MCF 10A (cell line): ENCODE measurements at regions not wholly inside any gene's neighbourhood (a gene's known extent, or its start where the extent isn't known, plus 50 kb on each side); places are given as distances from the start of the nearest gene placed in this dataset.

Experiments used
- BruUV-seq: library from RNA; stranded (reverse); fragments of 400-500 nt; replicated peaks from 2 replicates; lab custom pipeline; 2021; lab: Mats Ljungman, UMichigan
- CTCF ChIA-PET: fragments of 300-600 bp; sonication (Branson Sonifier 250); formaldehyde crosslinking; extraction: SDS; loops from one replicate; lab custom pipeline; 2021; ENCODE audit warnings: antibody characterized with exemption, inconsistent platforms; lab: Yijun Ruan, JAX
- POLR2A ChIA-PET: fragments of 300-600, 350-650 bp; sonication (Branson Sonifier 250); formaldehyde crosslinking; extraction: SDS; loops from one replicate; lab custom pipeline; 2020; ENCODE audit warnings: antibody characterized with exemption, inconsistent platforms; lab: Yijun Ruan, JAX
- DNase-seq: peaks from one replicate; pipeline ENCODE4 v3.0.0-alpha.2; 2018; ENCODE audit not compliant: unreplicated experiment
- H3K27ac Mint-ChIP-seq: one replicate; pipeline ENCODE4 v1.8.0; 2022; ENCODE audit warnings: mild to moderate bottlenecking, low read depth, mixed read lengths; ENCODE audit not compliant: unreplicated experiment
- H3K27me3 Mint-ChIP-seq: one replicate; pipeline ENCODE4 v1.8.0; 2022; ENCODE audit warnings: mixed read lengths; ENCODE audit not compliant: insufficient read depth, unreplicated experiment
- H3K36me3 Mint-ChIP-seq: one replicate; pipeline ENCODE4 v1.8.0; 2022; ENCODE audit warnings: mild to moderate bottlenecking, moderate library complexity, mixed read lengths; ENCODE audit not compliant: insufficient read depth, unreplicated experiment
- H3K4me1 Mint-ChIP-seq: one replicate; pipeline ENCODE4 v1.8.0; 2022; ENCODE audit warnings: mixed read lengths; ENCODE audit not compliant: insufficient read depth, unreplicated experiment
- H3K4me3 Mint-ChIP-seq: one replicate; pipeline ENCODE4 v1.8.0; 2022; ENCODE audit warnings: mild to moderate bottlenecking, moderate library complexity, mixed read lengths; ENCODE audit not compliant: unreplicated experiment
- H3K9me3 Mint-ChIP-seq: one replicate; pipeline ENCODE4 v1.8.0; 2022; ENCODE audit warnings: mixed read lengths; ENCODE audit not compliant: unreplicated experiment
- intact Hi-C: fragments of 100-400 bp; cut with micrococcal nuclease; formaldehyde crosslinking; loops from 2 replicates; pipeline ENCODE4 v1.14.1; 2022
- TF ChIP-seq, protein P1 (sequence below): fragments of 200-600 bp; IDR thresholded peaks from one replicate; pipeline ENCODE4 v1.8.0; 2022; ENCODE audit warnings: antibody characterized with exemption, mild to moderate bottlenecking; ENCODE audit not compliant: unreplicated experiment

DNA sequence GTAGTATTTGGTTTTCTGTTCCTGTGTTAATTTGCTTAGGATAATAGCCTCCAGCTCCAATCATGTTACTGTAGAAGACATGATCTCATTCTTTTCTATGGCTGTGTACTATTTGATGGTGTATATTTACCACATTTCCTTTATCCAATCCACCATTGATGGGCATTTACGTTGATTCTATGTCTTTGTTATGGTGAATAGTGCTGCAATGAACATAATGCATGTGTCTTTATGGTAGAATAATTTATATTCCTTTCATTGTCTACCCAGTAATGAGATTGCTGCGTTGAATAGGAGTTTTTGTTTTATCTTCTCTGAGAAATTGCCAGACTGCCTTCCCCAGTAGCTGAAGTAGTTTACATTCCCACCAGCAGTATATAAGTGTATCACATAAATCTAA, 538.8 kb downstream of the LRRIQ3 start:
- H3K9me3 Mint-ChIP-seq = peaks cover 5% of the 10 kb centered on the region
- ChIA-PET POLR2A (no interaction called here), CTCF (interaction anchor here (1.4 kb wide), 1 partner anchor 16 kb away, joined by 3 read pairs; no protein-coding TSS in a partner anchor)
- intact Hi-C loops = no loop called here
- no peak for DNase-seq
- no peaks in the 10 kb centered on the region for H3K27me3 Mint-ChIP-seq
- no TSS peak for BruUV-seq
- TF ChIP-seq, protein P1, sequence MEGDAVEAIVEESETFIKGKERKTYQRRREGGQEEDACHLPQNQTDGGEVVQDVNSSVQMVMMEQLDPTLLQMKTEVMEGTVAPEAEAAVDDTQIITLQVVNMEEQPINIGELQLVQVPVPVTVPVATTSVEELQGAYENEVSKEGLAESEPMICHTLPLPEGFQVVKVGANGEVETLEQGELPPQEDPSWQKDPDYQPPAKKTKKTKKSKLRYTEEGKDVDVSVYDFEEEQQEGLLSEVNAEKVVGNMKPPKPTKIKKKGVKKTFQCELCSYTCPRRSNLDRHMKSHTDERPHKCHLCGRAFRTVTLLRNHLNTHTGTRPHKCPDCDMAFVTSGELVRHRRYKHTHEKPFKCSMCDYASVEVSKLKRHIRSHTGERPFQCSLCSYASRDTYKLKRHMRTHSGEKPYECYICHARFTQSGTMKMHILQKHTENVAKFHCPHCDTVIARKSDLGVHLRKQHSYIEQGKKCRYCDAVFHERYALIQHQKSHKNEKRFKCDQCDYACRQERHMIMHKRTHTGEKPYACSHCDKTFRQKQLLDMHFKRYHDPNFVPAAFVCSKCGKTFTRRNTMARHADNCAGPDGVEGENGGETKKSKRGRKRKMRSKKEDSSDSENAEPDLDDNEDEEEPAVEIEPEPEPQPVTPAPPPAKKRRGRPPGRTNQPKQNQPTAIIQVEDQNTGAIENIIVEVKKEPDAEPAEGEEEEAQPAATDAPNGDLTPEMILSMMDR = no peak
- H3K4me1 Mint-ChIP-seq = no peaks in the 10 kb centered on the region
- H3K4me3 Mint-ChIP-seq = no peak overlapping the region
- no peak overlapping the region for H3K27ac Mint-ChIP-seq
- no peaks in the 10 kb centered on the region for H3K36me3 Mint-ChIP-seq

DNA sequence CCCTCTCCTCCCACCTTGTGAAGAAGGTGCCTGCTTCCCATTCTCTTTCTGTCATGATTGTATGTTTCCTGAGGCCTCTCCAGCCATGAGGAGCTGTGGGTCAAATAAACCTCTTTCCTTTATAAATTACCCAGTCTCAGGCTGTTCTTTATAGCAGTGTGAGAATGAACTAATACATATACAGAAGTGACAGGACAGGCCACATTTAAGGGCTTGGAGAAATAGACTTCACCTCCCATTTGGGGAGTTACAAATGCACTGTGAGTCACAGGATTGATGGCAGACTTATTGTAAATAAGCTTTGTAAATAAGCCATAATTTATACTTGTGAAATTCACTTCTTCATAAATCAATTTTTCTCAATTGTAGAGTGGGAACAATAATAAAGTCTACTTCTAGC, 543.3 kb downstream of the LRRIQ3 start:
- no peaks in the 10 kb centered on the region for H3K27me3 Mint-ChIP-seq
- H3K36me3 Mint-ChIP-seq = no peaks in the 10 kb centered on the region
- H3K27ac Mint-ChIP-seq = no peak overlapping the region
- H3K4me1 Mint-ChIP-seq = no peaks in the 10 kb centered on the region
- H3K9me3 Mint-ChIP-seq = no peaks in the 10 kb centered on the region
- no peak overlapping the region for H3K4me3 Mint-ChIP-seq
- BruUV-seq = no TSS peak
- POLR2A ChIA-PET = no interaction called here
- CTCF ChIA-PET = no interaction called here
- TF ChIP-seq, protein P1 = no peak
- no peak for DNase-seq
- intact Hi-C loops = no loop called here

DNA sequence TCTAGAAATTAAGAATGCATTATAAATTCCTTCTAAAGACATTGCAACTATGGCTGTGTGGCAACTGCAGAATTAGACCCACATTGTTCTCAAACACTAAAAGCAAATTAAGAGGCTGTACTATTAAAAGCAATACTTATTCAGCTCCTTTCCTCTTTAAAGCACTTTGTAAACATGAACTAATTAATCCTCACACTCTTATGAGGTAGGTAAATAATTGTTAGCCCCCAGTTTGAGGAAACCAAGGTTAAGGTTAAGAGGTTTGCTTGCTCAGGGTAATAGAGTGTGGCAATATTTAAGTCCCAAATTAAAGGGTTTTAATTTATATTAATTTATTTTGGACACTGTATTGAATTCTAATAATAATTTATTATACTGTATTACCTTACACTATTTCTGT, 553.8 kb downstream of the LRRIQ3 start:
- ChIA-PET CTCF (interaction anchor here (0.6 kb wide), 1 partner anchor 414 kb away, joined by 3 read pairs; no protein-coding TSS in a partner anchor), POLR2A (no interaction called here)
- no peaks in the 10 kb centered on the region for H3K4me1 Mint-ChIP-seq
- no TSS peak for BruUV-seq
- no peak for DNase-seq
- H3K4me3 Mint-ChIP-seq = no peak overlapping the region
- no peaks in the 10 kb centered on the region for H3K36me3 Mint-ChIP-seq
- intact Hi-C loops = no loop called here
- TF ChIP-seq, protein P1 = no peak
- H3K27me3 Mint-ChIP-seq = peaks cover 12% of the 10 kb centered on the region
- no peak overlapping the region for H3K27ac Mint-ChIP-seq
- no peaks in the 10 kb centered on the region for H3K9me3 Mint-ChIP-seq

DNA sequence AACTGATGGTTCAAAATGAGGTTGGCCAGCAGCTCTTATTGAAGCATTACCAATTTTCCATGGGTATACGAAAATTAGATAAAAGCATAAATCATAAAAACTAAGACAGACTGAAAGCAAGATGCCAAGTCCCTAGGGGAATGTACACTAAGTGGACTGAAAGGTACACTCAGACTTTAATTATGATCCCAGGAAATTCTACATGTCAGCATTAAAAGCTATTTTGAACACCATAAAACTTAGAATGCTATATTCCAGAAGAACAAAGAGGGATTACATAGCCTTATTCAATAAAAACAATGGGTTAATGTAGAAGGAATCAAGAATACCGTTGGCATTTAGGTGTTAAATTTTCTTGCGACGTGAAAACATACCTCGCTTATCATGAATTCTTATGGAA, 558.5 kb downstream of the LRRIQ3 start:
- ChIA-PET POLR2A (no interaction called here), CTCF (no interaction called here)
- Mint-ChIP-seq H3K27ac (no peak overlapping the region), H3K4me3 (no peak overlapping the region), H3K36me3 (no peaks in the 10 kb centered on the region), H3K27me3 (no peaks in the 10 kb centered on the region), H3K9me3 (no peaks in the 10 kb centered on the region), H3K4me1 (no peaks in the 10 kb centered on the region)
- DNase-seq = no peak
- intact Hi-C loops = no loop called here
- BruUV-seq = no TSS peak
- TF ChIP-seq, protein P1 = no peak
